ENCODE measurements at regions not wholly inside any gene's neighbourhood (a gene's known extent, or its start where the extent isn't known, plus 50 kb on each side); places are given as distances from the start of the nearest gene placed in this dataset.

GRCh38 chrX:7263330-7263729 is 115.4 kb upstream of the PUDP start:
- TF ChIP-seq CTCF (IDR thresholded peaks at IDR 0.05; ENCODE audit: borderline replicate concordance, insufficient read depth, low read depth, low read length): no peak
- H3K4me3 ChIP-seq (ENCODE audit: low read depth, low read length): no peak overlapping the region

- TF ChIP-seq CTCF (IDR thresholded peaks at IDR 0.05; ENCODE audit: borderline replicate concordance, insufficient read depth, low read depth, low read length): no peak
- no peak overlapping the region for H3K4me3 ChIP-seq (ENCODE audit: low read depth, low read length)
Observed at GRCh38 chrX:7262551-7262950, 114.6 kb upstream of the PUDP start.

GRCh38 chrX:7261672-7262332 is 113.8 kb upstream of the PUDP start:
- TF ChIP-seq CTCF (IDR thresholded peaks at IDR 0.05; ENCODE audit: borderline replicate concordance, insufficient read depth, low read depth, low read length): no peak
- no peak overlapping the region for H3K4me3 ChIP-seq (ENCODE audit: low read depth, low read length)

- no peak overlapping the region for H3K4me3 ChIP-seq (ENCODE audit: low read depth, low read length)
- no peak for TF ChIP-seq CTCF (IDR thresholded peaks at IDR 0.05; ENCODE audit: borderline replicate concordance, insufficient read depth, low read depth, low read length)
Observed at GRCh38 chrX:7254144-7254543, 106.2 kb upstream of the PUDP start.

GRCh38 chrX:7253565-7253964 is 105.6 kb upstream of the PUDP start:
- no peak overlapping the region for H3K4me3 ChIP-seq (ENCODE audit: low read depth, low read length)
- TF ChIP-seq CTCF (IDR thresholded peaks at IDR 0.05; ENCODE audit: borderline replicate concordance, insufficient read depth, low read depth, low read length): no peak

GRCh38 chrX:7252013-7252610 is 104.2 kb upstream of the PUDP start:
- TF ChIP-seq CTCF (IDR thresholded peaks at IDR 0.05; ENCODE audit: borderline replicate concordance, insufficient read depth, low read depth, low read length): no peak
- no peak overlapping the region for H3K4me3 ChIP-seq (ENCODE audit: low read depth, low read length)

- H3K4me3 ChIP-seq (ENCODE audit: low read depth, low read length): no peak overlapping the region
- no peak for TF ChIP-seq CTCF (IDR thresholded peaks at IDR 0.05; ENCODE audit: borderline replicate concordance, insufficient read depth, low read depth, low read length)
Observed at GRCh38 chrX:7247346-7247745, 99.4 kb upstream of the PUDP start.

Data from GM12875 (cell line).